ENCODE measurements at regions not wholly inside any gene's neighbourhood (a gene's known extent, or its start where the extent isn't known, plus 50 kb on each side); places are given as distances from the start of the nearest gene placed in this dataset.

DNA sequence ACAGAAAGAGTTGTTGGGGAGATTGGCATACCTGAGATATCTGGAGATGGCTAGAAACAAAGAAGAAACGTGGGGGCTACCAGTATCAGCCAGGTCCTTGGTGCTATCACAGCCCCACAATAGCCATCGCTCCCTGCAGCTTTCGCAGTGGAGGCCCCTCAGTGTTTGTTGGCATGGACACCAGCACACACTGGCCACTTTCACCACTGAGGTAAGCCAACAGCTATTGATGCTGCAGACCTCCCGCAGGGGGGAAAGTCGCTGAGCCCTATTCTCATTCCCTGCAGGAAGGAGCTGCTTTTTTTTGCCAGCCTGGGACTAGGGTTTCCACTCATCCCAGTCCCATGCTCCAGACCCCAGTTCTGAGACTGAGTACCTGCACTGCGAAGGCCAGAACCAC lies 879.2 kb upstream of the IGFBP7 start:
- TF ChIP-seq POLR2AphosphoS5 (IDR thresholded peaks at IDR 0.05; ENCODE audit: low read depth, low read length) (no peak), SMC3 (IDR thresholded peaks at IDR 0.05; ENCODE audit: low read depth, low read length) (no peak), CTCF (IDR thresholded peaks at IDR 0.05) (no peak), ZBTB33 (IDR thresholded peaks at IDR 0.05; ENCODE audit: borderline replicate concordance, low read depth) (no peak), EZH2phosphoT487 (IDR thresholded peaks at IDR 0.05; ENCODE audit: borderline replicate concordance, low read depth) (no peak), GATA2 (CRISPR knock-in tag; IDR thresholded peaks at IDR 0.05) (no peak), NFIC (IDR thresholded peaks at IDR 0.05; ENCODE audit: borderline replicate concordance) (no peak), MEF2A (IDR thresholded peaks at IDR 0.05; ENCODE audit: borderline replicate concordance, low read depth) (no peak), TCF12 (IDR thresholded peaks at IDR 0.05) (no peak), FOSL2 (IDR thresholded peaks at IDR 0.05; ENCODE audit: borderline replicate concordance, low read depth) (no peak), EP300 (IDR thresholded peaks at IDR 0.05; ENCODE audit: borderline replicate concordance in 1 of 2, low read depth in 1 of 2, low read length in 1 of 2) (no peak)
- TF ChIP-seq, protein P1, sequence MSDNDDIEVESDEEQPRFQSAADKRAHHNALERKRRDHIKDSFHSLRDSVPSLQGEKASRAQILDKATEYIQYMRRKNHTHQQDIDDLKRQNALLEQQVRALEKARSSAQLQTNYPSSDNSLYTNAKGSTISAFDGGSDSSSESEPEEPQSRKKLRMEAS (IDR thresholded peaks at IDR 0.05; ENCODE audit: low read depth): no peak
- no peaks in the 10 kb centered on the region; the same call in 1 of the 2 replicates for H3K9me2 ChIP-seq
- H3K27me3 ChIP-seq (ENCODE audit: insufficient read depth): no peaks in the 10 kb centered on the region
- no peak overlapping the region for H3K27ac ChIP-seq (ENCODE audit: low read depth in 2 of 2, low read length in 1 of 2)
- ChIA-PET POLR2A (no interaction called here), CTCF (interaction anchor here (0.9 kb wide), 1 partner anchor 25 kb away, joined by 3 read pairs; no protein-coding TSS in a partner anchor)
- no peaks in the 10 kb centered on the region for H4K20me1 ChIP-seq (ENCODE audit: insufficient read depth)
- H3K4me1 ChIP-seq (ENCODE audit: control insufficient read depth in 1 of 2, insufficient read depth in 2 of 2, low read depth in 1 of 2, low read length in 1 of 2): no peaks in the 10 kb centered on the region; a peak in 1 of 4 replicates
- no peak overlapping the region for H3K4me2 ChIP-seq
- no peak overlapping the region for H3K9ac ChIP-seq
- H3F3A ChIP-seq (replicated peaks; ENCODE audit: insufficient read depth): no peaks in the 10 kb centered on the region
- no peaks in the 10 kb centered on the region for H3K36me3 ChIP-seq (replicated peaks in 1 of 2; ENCODE audit: control insufficient read depth in 1 of 2, insufficient read depth in 2 of 2, low read length in 1 of 2)
- H3K9me3 ChIP-seq: no peaks in the 10 kb centered on the region
- WGBS (ENCODE audit: low lambda C conversion rate): 46% methylated on average over 6 of the region's 6 CpGs
- H2AFZ ChIP-seq (ENCODE audit: low read depth): no peak overlapping the region
- no peak overlapping the region for H3K4me3 ChIP-seq (ENCODE audit: low read depth in 2 of 2, low read length in 1 of 2)
- DNase-seq: no peak
- no peaks in the 10 kb centered on the region for H3K79me2 ChIP-seq (ENCODE audit: insufficient read depth)

DNA sequence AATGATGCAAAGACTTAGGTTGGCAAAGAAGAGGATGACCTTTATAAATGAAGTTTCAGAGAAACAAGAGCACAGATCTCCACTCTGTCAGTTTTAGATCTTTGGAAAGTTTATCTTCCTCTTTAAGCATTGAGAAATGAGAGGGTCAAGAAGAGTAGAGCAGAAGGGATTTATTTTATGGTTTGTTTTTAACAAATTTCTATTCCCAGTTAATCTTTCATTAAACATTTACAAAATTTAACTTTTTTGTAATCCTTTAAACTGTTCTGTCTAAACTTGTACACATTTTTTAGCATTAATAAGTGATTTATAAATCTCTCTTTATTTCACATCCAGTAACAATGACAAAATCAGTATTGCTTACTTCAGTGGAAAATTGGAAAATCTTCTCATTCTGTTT lies 875.0 kb upstream of the IGFBP7 start:
- TF ChIP-seq NFIC (IDR thresholded peaks at IDR 0.05; ENCODE audit: borderline replicate concordance) (no peak), NRF1 (IDR thresholded peaks at IDR 0.05; ENCODE audit: low read depth, low read length) (no peak), CHD2 (IDR thresholded peaks at IDR 0.05; ENCODE audit: low read length, partially characterized antibody) (no peak), JUND (IDR thresholded peaks at IDR 0.05) (no peak), MEF2A (IDR thresholded peaks at IDR 0.05; ENCODE audit: borderline replicate concordance, low read depth) (no peak), RFX5 (IDR thresholded peaks at IDR 0.05; ENCODE audit: low read length) (no peak), RAD21 (IDR thresholded peaks at IDR 0.05; ENCODE audit: low read length) (no peak), EZH2phosphoT487 (IDR thresholded peaks at IDR 0.05; ENCODE audit: borderline replicate concordance, low read depth) (no peak), TCF12 (IDR thresholded peaks at IDR 0.05) (no peak), FOXM1 (IDR thresholded peaks at IDR 0.05; ENCODE audit: low read depth) (no peak), FOSL2 (IDR thresholded peaks at IDR 0.05; ENCODE audit: borderline replicate concordance, low read depth) (no peak), TAF1 (IDR thresholded peaks at IDR 0.05; ENCODE audit: borderline replicate concordance, low read depth, low read length) (no peak), FOXJ3 (CRISPR knock-in tag; IDR thresholded peaks at IDR 0.05) (no peak), GABPA (IDR thresholded peaks at IDR 0.05; ENCODE audit: low read depth) (no peak), RXRA (IDR thresholded peaks at IDR 0.05; ENCODE audit: borderline replicate concordance, low read depth) (no peak)
- TF ChIP-seq, protein P2, sequence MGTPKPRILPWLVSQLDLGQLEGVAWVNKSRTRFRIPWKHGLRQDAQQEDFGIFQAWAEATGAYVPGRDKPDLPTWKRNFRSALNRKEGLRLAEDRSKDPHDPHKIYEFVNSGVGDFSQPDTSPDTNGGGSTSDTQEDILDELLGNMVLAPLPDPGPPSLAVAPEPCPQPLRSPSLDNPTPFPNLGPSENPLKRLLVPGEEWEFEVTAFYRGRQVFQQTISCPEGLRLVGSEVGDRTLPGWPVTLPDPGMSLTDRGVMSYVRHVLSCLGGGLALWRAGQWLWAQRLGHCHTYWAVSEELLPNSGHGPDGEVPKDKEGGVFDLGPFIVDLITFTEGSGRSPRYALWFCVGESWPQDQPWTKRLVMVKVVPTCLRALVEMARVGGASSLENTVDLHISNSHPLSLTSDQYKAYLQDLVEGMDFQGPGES (IDR thresholded peaks at IDR 0.05; ENCODE audit: low read depth, low read length): no peak
- TF ChIP-seq, protein P3, sequence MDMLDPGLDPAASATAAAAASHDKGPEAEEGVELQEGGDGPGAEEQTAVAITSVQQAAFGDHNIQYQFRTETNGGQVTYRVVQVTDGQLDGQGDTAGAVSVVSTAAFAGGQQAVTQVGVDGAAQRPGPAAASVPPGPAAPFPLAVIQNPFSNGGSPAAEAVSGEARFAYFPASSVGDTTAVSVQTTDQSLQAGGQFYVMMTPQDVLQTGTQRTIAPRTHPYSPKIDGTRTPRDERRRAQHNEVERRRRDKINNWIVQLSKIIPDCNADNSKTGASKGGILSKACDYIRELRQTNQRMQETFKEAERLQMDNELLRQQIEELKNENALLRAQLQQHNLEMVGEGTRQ (IDR thresholded peaks at IDR 0.05; ENCODE audit: borderline replicate concordance, low read depth, low read length): no peak
- H2AFZ ChIP-seq (ENCODE audit: low read depth): no peak overlapping the region
- H3K4me2 ChIP-seq: no peak overlapping the region
- H3F3A ChIP-seq (replicated peaks; ENCODE audit: insufficient read depth): no peaks in the 10 kb centered on the region
- no peak overlapping the region for H3K27ac ChIP-seq (ENCODE audit: low read depth in 2 of 2, low read length in 1 of 2)
- H3K36me3 ChIP-seq (replicated peaks in 1 of 2; ENCODE audit: control insufficient read depth in 1 of 2, insufficient read depth in 2 of 2, low read length in 1 of 2): no peaks in the 10 kb centered on the region
- H3K9ac ChIP-seq: no peak overlapping the region
- no peaks in the 10 kb centered on the region for H3K79me2 ChIP-seq (ENCODE audit: insufficient read depth)
- ChIA-PET POLR2A (no interaction called here), CTCF (no interaction called here)
- DNase-seq: no peak
- H3K27me3 ChIP-seq (ENCODE audit: insufficient read depth): no peaks in the 10 kb centered on the region
- no peaks in the 10 kb centered on the region for H3K4me1 ChIP-seq (ENCODE audit: control insufficient read depth in 1 of 2, insufficient read depth in 2 of 2, low read depth in 1 of 2, low read length in 1 of 2)
- no peaks in the 10 kb centered on the region for H4K20me1 ChIP-seq (ENCODE audit: insufficient read depth)
- no peak overlapping the region for H3K4me3 ChIP-seq (ENCODE audit: low read depth in 2 of 2, low read length in 1 of 2)
- no peaks in the 10 kb centered on the region for H3K9me2 ChIP-seq
- H3K9me3 ChIP-seq: no peaks in the 10 kb centered on the region

Measured in SK-N-SH (cell line).